NCI-H69 (cell line): ENCODE measurements at regions not wholly inside any gene's neighbourhood (a gene's known extent, or its start where the extent isn't known, plus 50 kb on each side); places are given as distances from the start of the nearest gene placed in this dataset.
"Not testable (repeated sequence)": the region's sequence is repeated elsewhere in the genome, so short reads cannot be mapped to it uniquely, and the experiment has no call there.

Experiments
- DNase-seq: peaks from one replicate; lab custom pipeline; 2025; lab: John Stamatoyannopoulos, UW

DNA sequence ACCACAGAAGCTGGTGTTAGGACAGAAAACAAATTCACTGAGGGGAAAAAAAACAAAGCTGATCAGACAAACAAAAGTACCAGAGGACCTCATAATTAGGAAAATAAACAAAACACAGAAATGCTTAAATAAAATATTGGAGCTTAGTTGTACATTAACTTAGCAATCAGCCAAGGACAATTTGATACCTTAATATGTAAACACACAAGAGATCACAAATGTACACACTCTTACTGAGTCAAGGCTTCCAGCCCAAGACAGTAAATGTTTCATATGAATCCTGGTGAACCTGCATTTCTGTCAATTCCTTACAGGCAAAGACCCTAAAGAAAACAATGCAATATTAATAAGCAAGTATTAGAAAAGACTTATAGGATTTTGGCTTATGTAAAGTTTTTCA, 62.0 kb upstream of the SPTLC3 start:
- no peak for DNase-seq

DNA sequence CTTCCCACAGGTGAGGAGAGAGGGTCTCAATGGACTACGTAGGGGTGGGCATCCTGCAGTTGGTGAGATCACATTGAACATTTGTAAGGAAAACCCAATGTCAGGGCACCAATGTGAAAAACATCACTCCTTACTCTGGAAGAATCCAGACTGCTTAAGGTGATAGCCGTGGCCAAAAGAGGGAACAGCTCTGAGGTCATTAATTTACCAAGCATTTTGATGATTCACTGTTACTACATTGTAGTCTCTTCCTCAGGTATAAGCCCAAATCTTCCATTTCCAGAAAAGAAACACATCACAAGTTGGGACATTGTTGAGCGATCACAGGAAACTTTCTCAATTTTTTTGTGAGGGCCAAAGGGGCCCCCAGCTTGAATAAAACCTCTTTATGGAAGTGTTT, 61.1 kb upstream of the SPTLC3 start:
- no peak for DNase-seq

DNA sequence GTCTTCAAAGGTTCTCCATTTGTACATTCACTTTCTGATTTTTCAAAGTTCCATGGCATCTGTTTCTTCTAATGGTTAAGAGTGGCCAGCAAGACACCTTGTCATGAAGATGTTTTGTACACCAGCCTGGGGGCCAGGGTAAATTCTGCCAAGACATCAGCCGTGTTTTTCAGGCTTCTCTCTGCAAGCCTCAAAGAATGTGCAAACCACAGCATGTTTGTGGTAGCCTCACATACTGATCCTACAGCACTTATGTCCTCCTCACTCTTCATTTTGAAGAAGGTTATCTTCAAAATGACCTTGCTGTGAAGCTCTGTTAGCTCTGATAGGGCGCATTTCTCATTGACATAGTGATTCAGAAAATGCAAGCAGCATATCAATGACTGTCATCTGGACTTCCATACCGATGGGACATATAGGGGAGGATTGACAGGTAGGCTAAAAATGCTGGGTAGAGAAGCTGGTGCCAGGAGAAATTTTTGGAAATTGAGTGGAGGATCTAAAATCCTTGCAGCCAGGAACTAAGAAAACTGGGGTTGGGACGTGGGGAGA, 59.3 kb upstream of the SPTLC3 start:
- no peak for DNase-seq

DNA sequence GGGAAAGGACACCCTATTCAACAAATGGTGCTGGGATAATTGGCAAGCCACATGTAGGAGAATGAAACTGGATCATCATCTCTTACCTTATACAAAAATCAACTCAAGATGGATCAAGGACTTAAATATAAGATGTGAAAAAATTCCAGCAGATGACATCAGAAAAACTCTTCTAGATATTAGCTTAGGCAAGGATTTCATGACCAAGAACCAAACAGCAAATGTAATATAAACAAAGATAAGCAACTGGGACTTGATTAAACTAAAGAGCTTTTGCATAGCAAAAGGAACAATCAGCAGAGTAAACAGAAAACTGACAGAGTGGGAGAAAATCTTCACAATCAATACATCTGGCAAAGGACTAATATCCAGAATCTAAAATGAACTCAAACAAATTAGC, 54.5 kb upstream of the SPTLC3 start:
- not testable (repeated sequence) for DNase-seq

DNA sequence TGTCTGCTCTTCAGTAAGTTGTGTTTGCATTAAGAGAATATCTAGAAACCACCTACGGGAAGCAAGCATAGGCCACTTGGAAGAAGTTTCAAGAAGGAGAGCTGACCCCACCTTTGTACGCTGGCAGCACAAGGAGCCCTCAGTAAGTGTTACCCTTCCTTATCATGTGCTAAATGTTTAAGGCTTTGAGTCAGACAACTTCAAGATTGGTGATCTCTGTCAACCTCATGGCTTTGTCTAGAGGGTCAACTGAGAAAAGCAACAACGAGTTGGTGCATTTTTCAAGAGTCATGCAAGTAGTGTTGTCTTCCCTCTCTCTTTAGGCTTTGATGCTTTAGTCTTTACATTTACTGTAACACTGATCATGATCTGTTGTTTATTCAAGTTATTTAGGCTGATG, 53.2 kb upstream of the SPTLC3 start:
- no peak for DNase-seq

DNA sequence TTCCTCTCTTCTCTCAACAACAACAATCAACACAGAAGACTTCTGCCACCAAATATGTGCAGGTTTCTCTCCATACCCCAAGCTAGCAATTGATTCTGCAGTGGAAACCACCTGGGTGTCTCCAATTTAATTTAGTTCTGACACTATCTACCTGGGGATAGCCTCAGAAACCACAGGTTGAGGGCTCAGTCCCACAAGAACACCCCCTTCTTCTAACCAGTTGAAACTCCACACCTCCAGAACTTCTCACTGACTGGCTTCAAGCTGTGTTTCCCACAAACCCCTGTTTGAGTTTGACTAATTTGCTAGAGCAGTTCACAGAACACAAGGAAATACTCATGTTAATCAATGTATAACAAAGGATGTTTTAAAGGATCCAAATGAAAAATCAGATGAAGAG, 52.5 kb upstream of the SPTLC3 start:
- no peak for DNase-seq

DNA sequence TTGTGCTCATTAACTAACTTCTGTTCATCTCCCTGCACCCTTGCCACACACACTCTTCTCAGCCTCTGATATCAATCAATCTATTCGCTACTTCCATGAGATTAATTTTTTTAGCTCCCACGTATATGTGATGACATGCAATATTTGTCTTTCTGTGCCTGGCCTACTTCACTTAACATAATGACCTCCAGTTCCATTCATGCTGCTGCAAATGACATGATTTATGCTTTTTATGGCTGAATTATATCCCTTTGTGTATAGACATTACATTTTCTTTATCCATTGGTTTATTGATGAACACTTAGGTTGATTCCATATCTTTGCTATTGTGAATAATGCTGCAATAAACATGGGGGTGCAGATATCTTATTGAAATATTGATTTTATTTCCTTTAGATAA, 50.8 kb upstream of the SPTLC3 start:
- DNase-seq: no peak
